ENCODE measurements at regions not wholly inside any gene's neighbourhood (a gene's known extent, or its start where the extent isn't known, plus 50 kb on each side); places are given as distances from the start of the nearest gene placed in this dataset.

- dilution Hi-C loops (cut with MboI; ENCODE audit: extremely low pct_ligation_motif_present, low sequenced_read_pairs) = no loop called here
- Histone ChIP-seq H3K4me3 (replicated peaks in 1 of 3; ENCODE audit: insufficient read depth in 1 of 3, low read depth in 1 of 3, low read length in 3 of 3) (no peak overlapping the region), H2AFZ (ENCODE audit: low read depth, low read length) (no peak overlapping the region), H3K27ac (ENCODE audit: insufficient read depth, low read depth, low read length) (no peak overlapping the region), H3K4me1 (ENCODE audit: control insufficient read depth, extremely low read depth, insufficient read depth, low read length) (no peaks in the 10 kb centered on the region), H3K27me3 (ENCODE audit: control insufficient read depth in 2 of 2, insufficient read depth in 2 of 2, low read length in 2 of 2) (no peaks in the 10 kb centered on the region), H3K79me2 (ENCODE audit: control insufficient read depth, insufficient read depth, low read length) (no peaks in the 10 kb centered on the region), H4K20me1 (replicated peaks; ENCODE audit: control insufficient read depth, extremely low read depth, insufficient read depth, low read length) (no peaks in the 10 kb centered on the region), H3K36me3 (ENCODE audit: control insufficient read depth in 2 of 2, extremely low read depth in 1 of 2, insufficient read depth in 2 of 2, low read length in 2 of 2) (no peaks in the 10 kb centered on the region), H3K4me2 (ENCODE audit: insufficient read depth, low read length) (no peak overlapping the region), H3K9me1 (replicated peaks; ENCODE audit: control insufficient read depth, extremely low read depth, insufficient read depth, low read length) (no peaks in the 10 kb centered on the region), H3K9ac (replicated peaks; ENCODE audit: extremely low read depth, insufficient read depth, low read length) (no peak overlapping the region), H3K9me3 (replicated peaks; ENCODE audit: control insufficient read depth, insufficient read depth, low read length) (peaks cover 2% of the 10 kb centered on the region)
- FAIRE-seq = no peak
- CTCF ChIA-PET = no interaction called here
- POLR2A ChIA-PET = no interaction called here
- no peak for DNase-seq (ENCODE audit: low read depth, low spot score)
- TF ChIP-seq CTCF (IDR thresholded peaks at IDR 0.05; ENCODE audit: extremely low read depth in 1 of 2, insufficient read depth in 1 of 2, low read depth in 1 of 2, low read length in 2 of 2) (no peak), MYC (IDR thresholded peaks at IDR 0.05; ENCODE audit: low read depth, low read length) (no peak), GATA2 (IDR thresholded peaks at IDR 0.05; ENCODE audit: insufficient read depth, insufficient read length, low read depth, low read length) (no peak), EZH2 (IDR thresholded peaks at IDR 0.05; ENCODE audit: borderline replicate concordance, low read depth, low read length, severe bottlenecking) (no peak), POLR2A (IDR thresholded peaks at IDR 0.05; ENCODE audit: low read depth, low read length) (no peak), JUN (IDR thresholded peaks at IDR 0.05; ENCODE audit: borderline replicate concordance, insufficient read depth, insufficient read length, low read depth) (no peak), FOS (IDR thresholded peaks at IDR 0.05; ENCODE audit: borderline replicate concordance, insufficient read depth, low read length) (no peak), MAX (IDR thresholded peaks at IDR 0.05; ENCODE audit: insufficient read depth, insufficient read length) (no peak), POLR2AphosphoS5 (IDR thresholded peaks at IDR 0.05; ENCODE audit: insufficient read depth, low read depth, low read length) (no peak)
- intact Hi-C loops (cut with micrococcal nuclease) = no loop called here
- no TSS peak for BruUV-seq (replicated peaks)
Observed at GRCh38 chr11:91639359-91639758, 585.3 kb upstream of the FAT3 start.

Data from endothelial cell of umbilical vein (primary cell).